ENCODE measurements at regions not wholly inside any gene's neighbourhood (a gene's known extent, or its start where the extent isn't known, plus 50 kb on each side); places are given as distances from the start of the nearest gene placed in this dataset.
A peak's percentile ranks its signal among the peaks of the same experiment; 100 is the strongest.
"Not testable (repeated sequence)": the region's sequence is repeated elsewhere in the genome, so short reads cannot be mapped to it uniquely, and the experiment has no call there.

DNA sequence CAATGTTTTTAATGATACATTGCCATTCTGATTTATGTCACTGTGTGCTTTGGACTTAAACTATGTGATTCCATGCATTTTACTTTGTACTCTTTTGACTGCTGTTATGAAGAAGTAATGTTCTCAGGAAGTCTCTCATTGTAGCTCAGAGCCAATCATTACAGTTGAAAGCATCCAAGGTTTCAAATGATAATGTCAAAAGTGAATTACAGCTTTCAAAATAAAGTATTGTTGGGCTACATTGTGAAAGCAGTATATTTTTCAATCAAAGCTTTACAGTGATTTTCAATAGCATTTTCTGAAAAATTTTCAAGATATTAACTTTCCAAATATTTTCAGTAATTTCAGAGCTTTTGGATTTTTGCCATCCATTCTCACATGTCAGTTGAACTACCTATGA lies 243.6 kb downstream of the ZIC4 start:
- TF ChIP-seq, protein P1, sequence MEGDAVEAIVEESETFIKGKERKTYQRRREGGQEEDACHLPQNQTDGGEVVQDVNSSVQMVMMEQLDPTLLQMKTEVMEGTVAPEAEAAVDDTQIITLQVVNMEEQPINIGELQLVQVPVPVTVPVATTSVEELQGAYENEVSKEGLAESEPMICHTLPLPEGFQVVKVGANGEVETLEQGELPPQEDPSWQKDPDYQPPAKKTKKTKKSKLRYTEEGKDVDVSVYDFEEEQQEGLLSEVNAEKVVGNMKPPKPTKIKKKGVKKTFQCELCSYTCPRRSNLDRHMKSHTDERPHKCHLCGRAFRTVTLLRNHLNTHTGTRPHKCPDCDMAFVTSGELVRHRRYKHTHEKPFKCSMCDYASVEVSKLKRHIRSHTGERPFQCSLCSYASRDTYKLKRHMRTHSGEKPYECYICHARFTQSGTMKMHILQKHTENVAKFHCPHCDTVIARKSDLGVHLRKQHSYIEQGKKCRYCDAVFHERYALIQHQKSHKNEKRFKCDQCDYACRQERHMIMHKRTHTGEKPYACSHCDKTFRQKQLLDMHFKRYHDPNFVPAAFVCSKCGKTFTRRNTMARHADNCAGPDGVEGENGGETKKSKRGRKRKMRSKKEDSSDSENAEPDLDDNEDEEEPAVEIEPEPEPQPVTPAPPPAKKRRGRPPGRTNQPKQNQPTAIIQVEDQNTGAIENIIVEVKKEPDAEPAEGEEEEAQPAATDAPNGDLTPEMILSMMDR (IDR thresholded peaks at IDR 0.05; ENCODE audit: insufficient read depth, low read depth, low read length), result no peak
- DNase-seq (ENCODE audit: low read depth), result no peak
- no peak overlapping the region for H3K4me3 ChIP-seq (ENCODE audit: low read depth, low read length)

DNA sequence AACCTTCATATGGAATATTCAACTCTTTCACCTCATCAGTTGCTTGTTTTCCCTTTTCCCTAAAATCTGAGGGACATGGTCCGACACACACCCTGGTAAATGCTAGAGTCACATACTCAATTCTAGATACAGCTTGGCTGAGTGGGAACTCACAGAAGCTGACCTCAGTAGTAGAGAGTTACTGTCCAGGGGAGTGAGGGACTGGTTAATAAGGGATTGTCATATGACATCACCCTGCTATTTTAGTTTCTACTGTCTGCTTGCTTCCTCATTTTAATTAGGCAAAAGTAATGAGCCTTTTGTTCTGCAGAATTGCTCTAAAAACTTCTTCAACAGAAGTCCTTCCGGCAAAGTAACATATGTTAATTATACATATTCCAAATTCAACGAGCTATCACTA lies 244.5 kb downstream of the ZIC4 start:
- H3K4me3 ChIP-seq (ENCODE audit: low read depth, low read length), result no peak overlapping the region
- no peak for DNase-seq (ENCODE audit: low read depth)
- TF ChIP-seq, protein P1 (IDR thresholded peaks at IDR 0.05; ENCODE audit: insufficient read depth, low read depth, low read length), result no peak

DNA sequence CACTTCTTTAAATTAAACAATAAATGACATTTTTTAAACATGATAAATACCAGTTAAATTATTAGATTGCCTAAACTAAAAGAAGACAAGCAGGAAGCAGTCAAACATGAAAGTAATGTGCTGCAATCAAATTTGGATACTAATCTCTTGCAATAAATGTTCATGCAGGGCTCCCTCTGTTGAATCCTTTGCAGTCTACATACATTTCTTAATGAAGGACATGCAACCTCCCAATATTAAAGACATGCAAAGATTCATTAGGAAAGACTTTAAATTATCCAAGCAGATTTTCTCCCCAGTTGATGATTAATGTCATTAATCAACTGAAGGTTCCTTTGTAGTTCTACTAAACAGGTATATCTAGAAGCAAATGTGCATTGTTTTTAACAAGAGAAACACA lies 245.4 kb downstream of the ZIC4 start:
- TF ChIP-seq, protein P1 (IDR thresholded peaks at IDR 0.05; ENCODE audit: insufficient read depth, low read depth, low read length), result no peak
- no peak for DNase-seq (ENCODE audit: low read depth)
- H3K4me3 ChIP-seq (ENCODE audit: low read depth, low read length), result no peak overlapping the region

DNA sequence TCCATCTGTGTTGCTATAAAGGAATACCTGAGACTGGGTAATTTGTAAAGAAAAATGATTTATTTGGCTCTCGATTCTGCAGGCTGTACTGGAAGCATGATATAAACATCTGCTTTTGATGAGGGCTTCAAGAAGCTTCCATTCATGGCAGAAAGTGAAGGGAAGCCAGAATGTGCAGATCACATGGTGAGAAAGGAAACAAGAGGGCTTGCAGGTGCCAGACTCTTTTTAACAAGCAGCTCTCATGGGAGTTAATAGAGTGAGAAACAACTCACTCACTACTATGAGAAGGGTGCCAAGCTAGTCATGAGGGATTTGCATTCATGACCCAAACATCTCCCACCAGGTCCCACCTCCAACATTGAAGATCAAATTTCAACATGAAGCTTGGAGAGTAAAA lies 247.2 kb downstream of the ZIC4 start:
- no peak for DNase-seq (ENCODE audit: low read depth)
- TF ChIP-seq, protein P1 (IDR thresholded peaks at IDR 0.05; ENCODE audit: insufficient read depth, low read depth, low read length), result no peak
- no peak overlapping the region for H3K4me3 ChIP-seq (ENCODE audit: low read depth, low read length)

DNA sequence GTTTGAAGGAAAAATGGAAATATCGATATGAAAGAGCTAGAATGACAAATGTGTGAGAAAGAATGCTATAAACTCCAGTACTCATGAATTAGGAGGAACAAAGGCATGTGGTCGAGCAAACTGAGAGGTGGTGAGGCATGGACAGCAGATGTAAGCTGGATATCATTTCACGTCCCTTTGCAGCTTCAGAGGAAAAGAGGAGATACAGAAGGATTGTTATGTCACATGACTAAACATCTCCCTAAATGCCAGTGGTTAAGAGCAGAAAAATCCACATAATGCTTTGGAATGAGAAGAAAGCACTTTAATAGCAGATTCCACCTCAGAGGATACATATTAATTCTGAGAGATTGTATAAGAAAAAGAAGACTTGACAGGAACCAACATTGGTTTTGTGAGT lies 248.7 kb downstream of the ZIC4 start:
- TF ChIP-seq, protein P1 (IDR thresholded peaks at IDR 0.05; ENCODE audit: insufficient read depth, low read depth, low read length), result no peak
- H3K4me3 ChIP-seq (ENCODE audit: low read depth, low read length), result no peak overlapping the region
- DNase-seq (ENCODE audit: low read depth), result peak; percentile 1

DNA sequence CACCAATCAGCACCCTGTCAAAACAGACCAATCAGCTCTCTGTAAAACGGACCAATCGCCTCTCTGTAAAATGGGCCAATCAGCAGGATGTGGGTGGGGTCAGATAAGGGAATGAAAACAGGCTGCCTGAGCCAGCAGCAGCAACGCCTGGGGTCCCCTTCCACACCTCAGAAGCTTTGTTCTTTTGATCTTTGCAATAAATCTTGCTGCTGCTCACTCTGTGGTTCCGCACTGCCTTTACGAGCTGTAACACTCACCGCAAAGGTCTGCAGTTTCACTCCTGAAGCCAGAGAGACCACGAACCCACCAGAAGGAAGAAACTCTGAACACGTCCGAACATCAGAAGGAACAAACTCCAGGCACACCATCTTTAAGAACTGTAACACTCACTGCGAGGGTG lies 251.4 kb downstream of the ZIC4 start:
- not testable (repeated sequence) for DNase-seq (ENCODE audit: low read depth); H3K4me3 ChIP-seq (ENCODE audit: low read depth, low read length)

DNA sequence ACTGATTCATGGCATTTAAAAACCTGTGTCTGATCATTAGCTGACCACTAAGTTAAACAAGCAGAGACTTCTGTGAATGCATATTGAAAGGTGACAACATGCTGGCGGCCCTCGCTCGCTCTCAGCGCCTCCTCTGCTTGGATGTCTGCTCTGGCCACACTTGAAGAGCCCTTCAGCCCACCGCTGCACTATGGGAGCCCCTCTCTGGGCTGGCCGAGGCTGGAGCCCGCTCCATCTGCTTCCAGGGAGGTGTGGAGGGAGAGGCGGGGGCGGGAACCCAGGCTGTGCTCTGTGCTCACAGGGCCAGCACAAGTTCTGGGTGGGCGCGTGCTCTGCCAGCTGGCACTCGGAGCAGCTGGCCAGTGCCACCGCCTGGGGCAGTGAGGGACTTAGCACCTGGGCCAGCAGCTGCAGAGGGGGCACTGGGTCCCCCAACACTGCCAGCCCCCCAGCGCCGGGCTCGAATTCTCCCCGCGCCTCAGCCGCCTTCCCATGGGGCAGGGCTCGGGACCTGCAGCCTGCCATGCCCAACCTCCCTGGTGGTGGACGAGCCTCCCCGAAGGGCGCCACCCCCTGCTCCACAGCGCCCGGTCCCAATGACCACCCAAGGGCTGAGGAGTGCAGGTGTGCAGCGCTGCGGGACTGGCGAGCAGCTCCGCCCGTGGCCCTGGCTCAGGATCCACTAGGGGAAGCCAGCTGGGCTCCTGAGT lies 252.4 kb downstream of the ZIC4 start:
- TF ChIP-seq, protein P1 (IDR thresholded peaks at IDR 0.05; ENCODE audit: insufficient read depth, low read depth, low read length), result no peak
- H3K4me3 ChIP-seq (ENCODE audit: low read depth, low read length), result no peak overlapping the region
- no peak for DNase-seq (ENCODE audit: low read depth)

Data from fibroblast of villous mesenchyme (primary cell).